GM20431 (cell line): ENCODE measurements at regions not wholly inside any gene's neighbourhood (a gene's known extent, or its start where the extent isn't known, plus 50 kb on each side); places are given as distances from the start of the nearest gene placed in this dataset.

ENCODE experiments used
- in situ Hi-C: fragments of 300-500 bp; cut with MseI, MboI; formaldehyde crosslinking; loops from one replicate; pipeline ENCODE4 v1.15.0; 2020; ENCODE audit warnings: low sequenced_read_pairs; ENCODE audit not compliant: unreplicated experiment

DNA sequence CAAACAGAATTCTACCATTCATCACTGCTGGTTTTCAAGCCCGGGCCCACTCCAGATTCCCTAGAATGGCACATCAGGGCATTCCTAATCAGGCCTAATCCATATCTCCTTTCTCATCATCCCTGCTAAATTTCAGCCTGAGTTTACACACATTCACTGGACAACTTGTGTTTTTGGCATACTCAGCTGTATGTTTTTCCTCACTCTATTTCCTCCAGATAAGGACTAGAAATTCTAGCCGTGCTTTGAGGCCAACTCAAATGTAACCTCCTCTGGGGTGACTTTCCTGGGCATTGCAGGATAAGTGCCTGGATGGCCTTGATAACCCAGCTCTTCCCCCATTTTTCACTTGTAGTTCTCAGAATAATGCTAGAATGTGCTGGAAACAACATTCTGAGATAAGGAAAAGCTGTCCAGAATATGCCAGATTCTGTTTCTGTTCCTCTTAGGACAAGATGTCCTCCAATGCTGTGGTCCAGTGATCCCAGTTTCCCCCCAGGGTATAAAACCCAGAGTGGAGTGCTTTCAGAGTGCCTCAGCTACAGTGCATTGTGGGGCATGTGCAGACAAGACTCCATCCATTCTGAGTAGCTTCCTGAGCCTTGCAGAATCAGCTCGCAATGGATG lies 66.9 kb upstream of the CLDN10 start:
- in situ Hi-C loops: no loop called here

DNA sequence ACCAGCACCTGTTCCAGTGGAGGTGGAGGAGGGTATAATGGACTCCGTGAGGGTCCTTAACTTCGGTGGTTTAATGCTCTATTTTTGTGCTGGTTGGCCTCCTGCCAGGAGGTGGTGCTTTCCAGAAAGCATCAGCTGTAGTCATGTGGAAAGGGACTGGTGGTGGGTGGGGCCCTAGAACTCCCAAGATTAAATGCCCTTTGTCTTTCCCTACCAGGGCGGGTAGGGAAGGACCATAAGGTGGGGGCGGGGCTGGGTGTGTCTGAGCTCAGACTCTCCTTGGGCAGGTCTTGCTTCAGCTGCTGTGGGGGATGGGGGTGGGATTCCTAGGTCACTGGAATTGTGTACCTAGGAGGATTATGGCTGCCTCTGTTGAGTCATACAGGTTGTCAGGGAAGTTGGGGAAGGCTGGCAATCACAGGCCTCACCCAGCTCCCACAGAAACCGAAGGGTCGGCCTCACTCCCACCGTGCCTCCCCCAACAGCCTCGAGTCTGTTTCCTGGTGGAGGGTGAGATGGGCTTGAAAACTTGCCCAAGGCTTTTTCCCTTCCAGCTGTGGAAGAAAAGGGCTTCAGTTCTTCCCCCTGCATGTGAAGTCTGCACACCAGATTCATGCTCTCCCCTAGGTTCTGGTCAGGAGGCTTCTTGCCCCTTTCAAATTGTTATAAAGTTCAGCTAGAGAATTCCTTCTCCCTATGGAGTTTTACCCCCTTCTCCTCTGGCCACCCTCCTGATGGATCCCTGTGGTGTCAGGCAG lies 60.3 kb upstream of the CLDN10 start:
- in situ Hi-C loops: no loop called here

- in situ Hi-C loops: no loop called here
These were observed 58.3 kb upstream of the CLDN10 start for GRCh38 chr13:95494082-95494681.

GRCh38 chr13:95496485-95496884 lies 56.0 kb upstream of the CLDN10 start:
- in situ Hi-C loops: no loop called here

DNA sequence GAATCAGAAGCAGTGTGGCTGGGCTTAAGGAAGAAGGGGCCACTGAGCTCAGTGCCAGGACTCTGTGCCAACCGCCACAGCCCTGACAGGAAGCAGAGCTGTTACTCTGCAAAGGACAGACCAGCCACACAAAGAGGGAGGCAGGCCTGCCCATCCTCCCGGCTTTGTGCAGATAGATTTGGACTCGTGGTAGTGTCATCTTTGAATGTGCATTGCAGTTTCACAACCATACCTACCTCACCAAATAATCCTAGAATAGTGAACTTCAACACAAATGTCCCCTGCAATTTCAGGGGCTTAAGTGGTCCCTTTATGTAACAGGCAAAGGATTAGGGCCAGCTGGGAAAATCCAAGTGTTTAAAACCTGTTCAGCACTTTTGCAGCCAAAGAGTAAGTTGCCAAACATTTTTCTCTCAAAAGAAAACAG lies 55.1 kb upstream of the CLDN10 start:
- in situ Hi-C loops: no loop called here

- in situ Hi-C loops: no loop called here
These were observed 53.6 kb upstream of the CLDN10 start for GRCh38 chr13:95498886-95499285.

DNA sequence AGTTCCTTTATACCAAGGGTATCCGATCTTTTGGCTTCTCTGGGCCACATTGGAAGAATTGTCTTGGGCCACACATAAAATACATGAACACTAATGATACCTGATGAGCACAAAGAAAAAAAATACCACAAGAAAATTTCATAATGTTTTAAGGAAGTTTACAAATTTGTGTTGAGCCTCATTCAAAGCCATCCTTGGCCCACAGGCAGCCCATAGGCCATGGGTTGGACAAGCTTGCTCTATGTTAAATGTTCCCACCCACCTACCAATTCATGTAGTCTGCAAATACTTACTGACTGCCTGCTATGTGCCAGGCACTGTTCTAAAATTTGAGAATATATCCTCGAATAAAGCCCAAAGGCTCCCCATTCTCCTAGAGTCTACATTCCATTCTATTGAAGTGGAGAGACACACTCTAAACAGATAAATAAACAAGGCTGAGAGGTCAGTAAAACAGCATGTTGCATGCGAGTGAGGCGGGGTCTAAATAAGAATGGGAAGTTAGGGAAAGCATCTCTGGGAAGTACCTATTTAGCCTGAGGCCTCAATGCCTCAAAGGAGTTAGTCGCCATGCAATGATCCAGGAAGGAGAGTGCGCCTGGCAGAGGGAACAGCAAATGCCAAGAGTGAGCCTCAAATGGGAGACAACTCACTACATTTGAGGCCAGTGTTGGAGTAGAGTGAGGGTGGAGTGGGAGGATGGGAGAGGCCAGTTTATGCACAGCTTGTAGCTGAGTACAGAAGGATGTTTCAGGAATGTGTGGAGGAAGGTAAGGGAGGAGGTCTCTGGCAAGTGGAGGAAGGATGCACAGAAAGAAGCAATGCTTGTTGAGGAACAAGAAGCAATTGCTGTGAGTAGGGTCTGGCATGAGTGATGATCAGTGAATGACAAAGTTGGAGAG lies 52.5 kb upstream of the CLDN10 start:
- in situ Hi-C loops: no loop called here

DNA sequence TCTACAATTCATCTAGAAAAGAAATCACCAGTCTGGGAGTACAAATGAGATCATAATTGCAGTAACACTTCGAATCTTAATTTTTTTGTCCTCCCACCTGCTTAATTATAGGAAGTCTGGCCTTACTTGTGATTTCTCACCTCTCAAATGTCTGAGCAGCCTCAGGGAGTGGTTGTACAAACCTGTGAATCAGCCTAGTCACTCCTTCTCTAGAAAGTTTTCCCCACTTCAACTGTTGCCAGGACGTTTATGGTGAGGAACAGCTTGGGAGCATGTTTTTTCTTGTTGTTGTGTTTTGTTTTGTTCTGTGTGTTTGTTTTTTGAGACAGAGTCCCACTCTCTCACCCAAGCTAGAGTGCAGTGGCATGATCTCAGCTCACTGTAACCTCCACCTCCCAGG lies 50.3 kb upstream of the CLDN10 start:
- in situ Hi-C loops: no loop called here
